ENCODE measurements at regions not wholly inside any gene's neighbourhood (a gene's known extent, or its start where the extent isn't known, plus 50 kb on each side); places are given as distances from the start of the nearest gene placed in this dataset.

DNA sequence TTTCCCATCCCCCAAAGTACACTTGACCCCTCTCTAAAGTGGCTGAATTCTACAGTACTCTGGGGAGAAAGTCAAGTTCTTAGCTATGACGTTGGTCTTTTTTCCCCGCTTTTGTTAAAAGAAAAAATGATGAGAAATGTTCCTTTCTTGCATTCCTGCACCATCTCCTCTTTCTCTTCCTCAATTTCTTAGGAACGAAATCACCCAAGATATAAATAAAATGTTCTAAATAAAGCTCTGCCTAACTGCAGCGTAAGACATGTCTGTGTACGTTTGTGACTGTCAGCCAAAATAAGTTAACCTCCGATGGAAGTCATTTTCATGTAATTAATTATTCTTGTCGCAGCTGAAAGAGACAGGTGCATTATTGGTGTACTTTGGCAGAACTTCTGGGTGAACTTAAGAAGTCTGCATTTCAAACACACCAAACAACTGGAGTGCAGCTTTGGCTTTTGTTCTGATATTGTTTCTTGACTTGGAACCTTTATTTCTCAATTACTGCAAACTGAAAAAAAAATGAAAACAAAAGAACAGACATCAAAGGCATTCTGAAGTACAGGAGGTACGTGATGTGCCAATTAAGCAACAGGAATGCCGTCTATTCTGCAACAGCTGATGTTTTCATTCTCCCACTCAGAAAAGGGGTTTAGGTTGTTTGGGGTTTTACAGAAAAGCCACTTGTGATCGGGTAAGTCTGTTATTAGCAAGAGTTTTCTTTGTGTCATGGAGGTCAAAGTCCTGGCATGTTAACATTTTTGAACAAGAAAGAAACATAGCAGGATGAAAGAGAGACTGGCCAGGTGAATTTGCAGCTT is 82.4 kb upstream of the SDK1 start:
- no peak for TF ChIP-seq GATA3 (IDR thresholded peaks at IDR 0.05; ENCODE audit: low read depth, low read length)
- no peak for TF ChIP-seq GATA2 (IDR thresholded peaks at IDR 0.05; ENCODE audit: low read depth, low read length)
